ENCODE measurements at regions not wholly inside any gene's neighbourhood (a gene's known extent, or its start where the extent isn't known, plus 50 kb on each side); places are given as distances from the start of the nearest gene placed in this dataset.

- Mint-ChIP-seq H3K27ac (no peak overlapping the region), H3K4me3 (no peak overlapping the region), H3K9me3 (peaks cover 20% of the 10 kb centered on the region)
Observed at GRCh38 chr7:156062286-156062685, 250.0 kb upstream of the SHH start.

DNA sequence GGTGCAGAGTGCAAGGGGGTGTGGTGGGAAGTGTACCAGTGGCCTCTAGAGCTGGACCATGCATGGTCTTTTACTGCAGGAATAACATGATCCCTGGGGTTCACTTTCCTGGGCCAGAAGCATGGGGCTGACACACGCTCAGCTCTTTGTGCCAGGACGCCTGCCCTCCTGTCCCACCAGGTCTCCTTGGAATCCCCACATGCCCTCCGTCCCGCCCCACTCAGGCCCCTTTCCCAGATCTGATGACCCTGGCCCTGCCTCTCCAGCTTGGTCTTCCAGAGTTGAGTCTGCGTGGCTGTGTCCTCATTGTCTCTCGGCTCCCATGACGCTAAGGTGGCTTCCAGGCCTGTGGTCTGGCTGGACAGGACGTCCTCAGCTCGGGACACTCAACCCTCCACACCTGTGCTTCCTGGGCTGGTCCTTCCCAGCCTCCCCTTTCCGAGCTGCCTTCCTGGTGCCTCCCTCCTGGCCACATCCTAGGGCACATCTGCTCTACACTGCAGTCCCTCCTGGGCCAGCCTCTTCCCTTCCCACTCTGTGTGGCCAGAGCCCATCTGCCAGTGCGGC is 249.5 kb upstream of the SHH start:
- Mint-ChIP-seq H3K36me3 (ENCODE audit: low read depth) (no peaks in the 10 kb centered on the region), H3K9me3 (peaks cover 17% of the 10 kb centered on the region), H3K27me3 (peaks cover 8% of the 10 kb centered on the region), H3K27ac (no peak overlapping the region), H3K4me3 (no peak overlapping the region), H3K4me1 (no peaks in the 10 kb centered on the region)
- no peak for ATAC-seq (replicated peaks)

More at GRCh38 chr7:156062286-156062685, 250.0 kb upstream of the SHH start:
- Mint-ChIP-seq H3K27me3 (peaks cover 13% of the 10 kb centered on the region), H3K4me1 (no peaks in the 10 kb centered on the region), H3K36me3 (ENCODE audit: low read depth) (no peaks in the 10 kb centered on the region)
- ATAC-seq (replicated peaks), result no peak

DNA sequence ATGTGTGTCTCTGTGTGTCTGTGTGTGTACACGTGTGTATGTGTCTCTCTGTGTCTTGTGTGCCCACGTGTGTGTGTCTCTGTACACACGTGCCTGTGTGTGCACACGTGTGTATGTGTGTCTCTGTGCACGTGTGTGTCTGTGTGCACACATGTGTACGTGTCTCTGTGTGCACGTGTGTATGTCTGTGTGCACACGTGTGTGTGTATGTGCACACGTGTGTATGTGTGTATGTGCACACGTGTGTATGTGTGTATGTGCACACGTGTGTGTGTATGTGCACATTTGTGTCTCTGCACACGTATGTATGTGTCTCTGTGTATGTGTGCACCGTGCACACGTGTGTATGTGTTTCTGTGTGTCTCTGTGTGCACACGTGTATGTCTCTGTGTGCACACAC is 248.7 kb upstream of the SHH start:
- H3K27ac Mint-ChIP-seq, result no peak overlapping the region
- H3K36me3 Mint-ChIP-seq (ENCODE audit: low read depth), result no peaks in the 10 kb centered on the region
- peaks cover 9% of the 10 kb centered on the region for H3K9me3 Mint-ChIP-seq
- no peak for ATAC-seq (replicated peaks)
- no peaks in the 10 kb centered on the region for H3K27me3 Mint-ChIP-seq
- H3K4me1 Mint-ChIP-seq, result no peaks in the 10 kb centered on the region
- no peak overlapping the region for H3K4me3 Mint-ChIP-seq

- H3K27ac Mint-ChIP-seq, result no peak overlapping the region
- no peak for ATAC-seq (replicated peaks)
- no peak overlapping the region for H3K4me3 Mint-ChIP-seq
- H3K27me3 Mint-ChIP-seq, result no peaks in the 10 kb centered on the region
- no peaks in the 10 kb centered on the region for H3K4me1 Mint-ChIP-seq
- no peaks in the 10 kb centered on the region for H3K36me3 Mint-ChIP-seq (ENCODE audit: low read depth)
- peaks cover 9% of the 10 kb centered on the region for H3K9me3 Mint-ChIP-seq
Observed at GRCh38 chr7:156059369-156059768, 247.1 kb upstream of the SHH start.

- H3K36me3 Mint-ChIP-seq (ENCODE audit: low read depth), result no peaks in the 10 kb centered on the region
- ATAC-seq (replicated peaks), result no peak
- no peak overlapping the region for H3K27ac Mint-ChIP-seq
- no peak overlapping the region for H3K4me3 Mint-ChIP-seq
- H3K4me1 Mint-ChIP-seq, result no peaks in the 10 kb centered on the region
- H3K27me3 Mint-ChIP-seq, result no peaks in the 10 kb centered on the region
- peaks cover 9% of the 10 kb centered on the region for H3K9me3 Mint-ChIP-seq
Observed at GRCh38 chr7:156058248-156058647, 246.0 kb upstream of the SHH start.

DNA sequence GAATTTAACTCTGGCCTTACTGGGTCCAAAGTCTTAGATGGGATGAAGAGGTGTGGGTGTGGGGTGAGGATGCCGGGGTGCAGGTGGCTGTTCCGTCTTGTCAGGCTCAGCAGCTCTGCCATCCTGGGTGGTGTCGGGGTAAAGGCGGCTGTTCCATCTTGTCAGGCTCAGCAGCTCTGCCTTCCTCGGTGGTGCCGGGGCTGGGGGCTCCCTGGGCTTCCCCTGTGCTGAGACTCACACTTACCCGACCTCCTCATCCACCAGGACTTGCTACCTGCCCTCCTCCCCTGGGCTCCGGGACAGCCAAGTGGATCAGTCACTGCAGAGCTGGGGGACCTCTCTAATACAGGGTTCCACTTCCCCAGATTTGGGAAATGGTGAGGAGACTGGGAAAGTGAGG is 244.3 kb upstream of the SHH start:
- no peak overlapping the region for H3K27ac Mint-ChIP-seq
- H3K27me3 Mint-ChIP-seq, result no peaks in the 10 kb centered on the region
- H3K9me3 Mint-ChIP-seq, result peaks cover 13% of the 10 kb centered on the region
- H3K36me3 Mint-ChIP-seq (ENCODE audit: low read depth), result no peaks in the 10 kb centered on the region
- no peaks in the 10 kb centered on the region for H3K4me1 Mint-ChIP-seq
- ATAC-seq (replicated peaks), result no peak
- H3K4me3 Mint-ChIP-seq, result no peak overlapping the region

DNA sequence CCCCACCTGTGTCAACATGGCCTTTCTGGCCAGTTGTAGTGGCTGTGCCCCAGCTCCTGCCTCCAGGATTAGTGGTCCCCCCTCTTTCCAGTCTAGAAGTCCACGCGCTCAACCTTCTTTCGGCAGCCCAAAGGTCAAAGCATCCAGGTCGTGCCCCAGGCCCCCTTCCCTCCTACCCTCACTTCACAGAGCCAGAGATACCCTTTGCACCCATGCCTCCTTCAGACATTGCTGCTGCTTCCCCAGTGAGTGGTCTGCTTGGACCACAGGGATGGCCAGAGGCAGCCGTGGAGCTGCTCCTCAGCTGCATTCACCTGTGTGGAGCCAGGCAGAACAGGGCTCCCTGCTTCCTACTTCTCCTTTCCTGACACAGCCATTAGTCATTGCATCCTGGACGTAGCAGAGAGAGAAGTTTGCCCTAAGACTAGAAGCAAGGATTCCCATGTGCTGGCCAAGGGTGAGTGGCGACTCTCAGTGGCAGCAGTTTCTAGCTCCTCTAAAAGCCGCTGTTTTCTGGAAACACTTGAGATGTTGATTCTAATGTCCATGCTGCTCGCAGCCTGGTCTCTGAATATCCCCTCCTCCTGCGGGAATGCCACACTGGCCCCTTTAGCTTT is 243.1 kb upstream of the SHH start:
- no peak overlapping the region for H3K4me3 Mint-ChIP-seq
- H3K36me3 Mint-ChIP-seq (ENCODE audit: low read depth), result no peaks in the 10 kb centered on the region
- peaks cover 7% of the 10 kb centered on the region for H3K9me3 Mint-ChIP-seq
- H3K27me3 Mint-ChIP-seq, result no peaks in the 10 kb centered on the region
- no peak for ATAC-seq (replicated peaks)
- H3K4me1 Mint-ChIP-seq, result no peaks in the 10 kb centered on the region
- H3K27ac Mint-ChIP-seq, result no peak overlapping the region

- no peaks in the 10 kb centered on the region for H3K27me3 Mint-ChIP-seq
- peaks cover 4% of the 10 kb centered on the region for H3K9me3 Mint-ChIP-seq
- no peaks in the 10 kb centered on the region for H3K36me3 Mint-ChIP-seq (ENCODE audit: low read depth)
- H3K4me1 Mint-ChIP-seq, result no peaks in the 10 kb centered on the region
- ATAC-seq (replicated peaks), result no peak
- no peak overlapping the region for H3K27ac Mint-ChIP-seq
- H3K4me3 Mint-ChIP-seq, result no peak overlapping the region
Observed at GRCh38 chr7:156051884-156052283, 239.6 kb upstream of the SHH start.

GRCh38 chr7:156050636-156051569 is 238.6 kb upstream of the SHH start:
- no peaks in the 10 kb centered on the region for H3K27me3 Mint-ChIP-seq
- H3K27ac Mint-ChIP-seq, result no peak overlapping the region
- H3K9me3 Mint-ChIP-seq, result peaks cover 4% of the 10 kb centered on the region
- no peaks in the 10 kb centered on the region for H3K4me1 Mint-ChIP-seq
- ATAC-seq (replicated peaks), result no peak
- no peaks in the 10 kb centered on the region for H3K36me3 Mint-ChIP-seq (ENCODE audit: low read depth)
- H3K4me3 Mint-ChIP-seq, result no peak overlapping the region

GRCh38 chr7:156049366-156049765 is 237.1 kb upstream of the SHH start:
- Mint-ChIP-seq H3K27me3 (no peaks in the 10 kb centered on the region), H3K9me3 (peaks cover 4% of the 10 kb centered on the region), H3K27ac (no peak overlapping the region), H3K36me3 (ENCODE audit: low read depth) (no peaks in the 10 kb centered on the region), H3K4me3 (no peak overlapping the region), H3K4me1 (no peaks in the 10 kb centered on the region)
- no peak for ATAC-seq (replicated peaks)

- no peaks in the 10 kb centered on the region for H3K9me3 Mint-ChIP-seq
- no peaks in the 10 kb centered on the region for H3K27me3 Mint-ChIP-seq
- no peak overlapping the region for H3K27ac Mint-ChIP-seq
- ATAC-seq (replicated peaks), result no peak
- no peaks in the 10 kb centered on the region for H3K4me1 Mint-ChIP-seq
- H3K4me3 Mint-ChIP-seq, result no peak overlapping the region
- no peaks in the 10 kb centered on the region for H3K36me3 Mint-ChIP-seq (ENCODE audit: low read depth)
Observed at GRCh38 chr7:156046031-156046560, 233.8 kb upstream of the SHH start.

- H3K36me3 Mint-ChIP-seq (ENCODE audit: low read depth), result no peaks in the 10 kb centered on the region
- H3K27ac Mint-ChIP-seq, result no peak overlapping the region
- H3K27me3 Mint-ChIP-seq, result peaks cover 4% of the 10 kb centered on the region
- H3K4me1 Mint-ChIP-seq, result no peaks in the 10 kb centered on the region
- H3K9me3 Mint-ChIP-seq, result no peaks in the 10 kb centered on the region
- H3K4me3 Mint-ChIP-seq, result no peak overlapping the region
- no peak for ATAC-seq (replicated peaks)
Observed at GRCh38 chr7:156043416-156044178, 231.3 kb upstream of the SHH start.

- no peak overlapping the region for H3K4me3 Mint-ChIP-seq
- H3K27me3 Mint-ChIP-seq, result peaks cover 4% of the 10 kb centered on the region
- H3K27ac Mint-ChIP-seq, result no peak overlapping the region
- H3K4me1 Mint-ChIP-seq, result no peaks in the 10 kb centered on the region
- ATAC-seq (replicated peaks), result no peak
- H3K9me3 Mint-ChIP-seq, result no peaks in the 10 kb centered on the region
- no peaks in the 10 kb centered on the region for H3K36me3 Mint-ChIP-seq (ENCODE audit: low read depth)
Observed at GRCh38 chr7:156041398-156041797, 229.1 kb upstream of the SHH start.

DNA sequence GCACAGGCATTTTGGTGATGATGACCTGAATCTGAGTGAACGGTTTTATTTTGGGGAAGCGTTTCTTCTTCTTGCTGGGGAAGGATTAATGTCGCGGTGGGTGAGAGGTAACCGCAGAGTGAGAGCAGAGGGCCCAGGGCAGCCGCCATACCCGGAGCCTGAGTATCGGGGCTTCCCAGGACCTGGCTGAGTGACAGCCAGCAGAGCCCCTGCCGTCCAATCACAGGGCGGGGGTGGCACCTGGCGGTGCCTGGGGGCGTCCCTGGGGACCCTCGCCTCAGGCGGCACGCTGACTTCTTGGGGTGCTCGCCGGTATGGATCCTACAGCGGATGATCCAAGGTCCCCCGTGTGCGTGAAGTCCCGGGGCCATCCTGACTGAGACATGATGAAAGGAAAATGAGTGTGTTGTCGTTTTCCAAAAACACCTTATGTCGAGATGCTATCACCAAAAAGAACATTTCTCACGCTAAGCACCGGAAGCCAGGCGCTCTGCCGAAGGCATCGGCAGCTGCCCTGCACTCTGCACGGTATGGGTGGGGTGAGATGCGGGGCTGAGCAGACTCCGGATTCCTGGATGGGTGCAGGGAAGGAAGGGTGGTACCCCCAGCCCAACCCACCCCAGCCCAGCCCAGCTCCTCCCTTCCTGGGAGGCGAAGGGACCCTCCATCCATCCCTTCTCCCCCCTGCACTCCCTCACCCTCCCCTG is 227.9 kb upstream of the SHH start:
- Mint-ChIP-seq H3K4me3 (no peak overlapping the region), H3K27me3 (peaks cover 4% of the 10 kb centered on the region), H3K4me1 (no peaks in the 10 kb centered on the region), H3K36me3 (ENCODE audit: low read depth) (no peaks in the 10 kb centered on the region), H3K27ac (no peak overlapping the region), H3K9me3 (no peaks in the 10 kb centered on the region)
- no peak for ATAC-seq (replicated peaks)

Data from activated T-helper 17 cell treated with anti-CD3 and anti-CD28 coated beads, Interleukin-2, amount 50 U/mL, for 72 hours (primary cell).